ENCODE measurements at regions not wholly inside any gene's neighbourhood (a gene's known extent, or its start where the extent isn't known, plus 50 kb on each side); places are given as distances from the start of the nearest gene placed in this dataset.

GRCh38 chr4:177178246-177178645 is 131.4 kb upstream of the NEIL3 start:
- intact Hi-C loops (cut with DNase I): no loop called here
- DNase-seq: no peak
- H3K27ac ChIP-seq: no peak overlapping the region

DNA sequence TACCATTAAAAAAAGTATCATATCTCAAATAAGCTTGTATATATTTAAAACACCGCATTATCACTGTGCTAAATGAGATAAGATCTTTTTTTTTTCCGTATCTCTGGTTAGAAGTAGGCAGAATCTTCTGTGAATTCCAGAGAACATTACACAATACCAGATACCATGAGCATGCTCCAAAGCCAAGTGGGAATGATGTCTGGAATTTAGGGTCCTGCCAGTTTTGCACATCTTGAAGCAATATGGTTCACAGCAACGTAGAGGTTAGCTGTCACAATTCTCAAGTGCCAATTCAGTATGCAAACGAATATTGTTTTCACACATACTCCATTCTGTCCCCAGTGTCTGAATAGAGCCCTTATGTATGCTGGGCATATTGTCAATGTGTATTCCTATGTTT is 127.5 kb upstream of the NEIL3 start:
- no peak for ATAC-seq
- intact Hi-C loops (cut with DNase I): no loop called here
- Histone ChIP-seq H3K9me3 (no peaks in the 10 kb centered on the region), H3K27me3 (ENCODE audit: insufficient read depth in 3 of 3, low read length in 2 of 3) (no peaks in the 10 kb centered on the region), H3K4me1 (no peaks in the 10 kb centered on the region), H3K36me3 (ENCODE audit: insufficient read depth in 1 of 2, low read depth in 1 of 2) (no peaks in the 10 kb centered on the region), H3K27ac (no peak overlapping the region), H3K4me3 (no peak overlapping the region)
- 64 to 71% (median 69%) methylated on average over 4 of the region's 4 CpGs for WGBS, 3 donors
- TF ChIP-seq, protein P1, sequence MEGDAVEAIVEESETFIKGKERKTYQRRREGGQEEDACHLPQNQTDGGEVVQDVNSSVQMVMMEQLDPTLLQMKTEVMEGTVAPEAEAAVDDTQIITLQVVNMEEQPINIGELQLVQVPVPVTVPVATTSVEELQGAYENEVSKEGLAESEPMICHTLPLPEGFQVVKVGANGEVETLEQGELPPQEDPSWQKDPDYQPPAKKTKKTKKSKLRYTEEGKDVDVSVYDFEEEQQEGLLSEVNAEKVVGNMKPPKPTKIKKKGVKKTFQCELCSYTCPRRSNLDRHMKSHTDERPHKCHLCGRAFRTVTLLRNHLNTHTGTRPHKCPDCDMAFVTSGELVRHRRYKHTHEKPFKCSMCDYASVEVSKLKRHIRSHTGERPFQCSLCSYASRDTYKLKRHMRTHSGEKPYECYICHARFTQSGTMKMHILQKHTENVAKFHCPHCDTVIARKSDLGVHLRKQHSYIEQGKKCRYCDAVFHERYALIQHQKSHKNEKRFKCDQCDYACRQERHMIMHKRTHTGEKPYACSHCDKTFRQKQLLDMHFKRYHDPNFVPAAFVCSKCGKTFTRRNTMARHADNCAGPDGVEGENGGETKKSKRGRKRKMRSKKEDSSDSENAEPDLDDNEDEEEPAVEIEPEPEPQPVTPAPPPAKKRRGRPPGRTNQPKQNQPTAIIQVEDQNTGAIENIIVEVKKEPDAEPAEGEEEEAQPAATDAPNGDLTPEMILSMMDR (IDR thresholded peaks at IDR 0.05): no peak
- DNase-seq: no peak

More at GRCh38 chr4:177178246-177178645, 131.4 kb upstream of the NEIL3 start:
- Histone ChIP-seq H3K27me3 (ENCODE audit: insufficient read depth in 3 of 3, low read length in 2 of 3) (no peaks in the 10 kb centered on the region), H3K36me3 (ENCODE audit: insufficient read depth in 1 of 2, low read depth in 1 of 2) (no peaks in the 10 kb centered on the region), H3K9me3 (peaks cover 10% of the 10 kb centered on the region), H3K4me1 (no peaks in the 10 kb centered on the region), H3K4me3 (no peak overlapping the region)
- TF ChIP-seq, protein P1 (IDR thresholded peaks at IDR 0.05): no peak
- no peak for ATAC-seq
- 31 to 44% (median 33%) methylated on average over 1 of the region's 1 CpG for WGBS, 3 donors

- H3K4me3 ChIP-seq: no peak overlapping the region
- no peaks in the 10 kb centered on the region for H3K4me1 ChIP-seq
- H3K36me3 ChIP-seq (ENCODE audit: insufficient read depth in 1 of 2, low read depth in 1 of 2): no peaks in the 10 kb centered on the region
- ATAC-seq (no peak), DNase-seq (no peak)
- H3K27me3 ChIP-seq (ENCODE audit: insufficient read depth in 3 of 3, low read length in 2 of 3): no peaks in the 10 kb centered on the region
- 94 to 100% (median 96%) methylated on average over 1 of the region's 1 CpG for whole genome bisulfite sequencing, 3 donors
- intact Hi-C loops (cut with DNase I): no loop called here
- no peaks in the 10 kb centered on the region for H3K9me3 ChIP-seq
- H3K27ac ChIP-seq: no peak overlapping the region
- TF ChIP-seq, protein P1 (IDR thresholded peaks at IDR 0.05): no peak
Observed at GRCh38 chr4:177182728-177183127, 126.9 kb upstream of the NEIL3 start.

DNA sequence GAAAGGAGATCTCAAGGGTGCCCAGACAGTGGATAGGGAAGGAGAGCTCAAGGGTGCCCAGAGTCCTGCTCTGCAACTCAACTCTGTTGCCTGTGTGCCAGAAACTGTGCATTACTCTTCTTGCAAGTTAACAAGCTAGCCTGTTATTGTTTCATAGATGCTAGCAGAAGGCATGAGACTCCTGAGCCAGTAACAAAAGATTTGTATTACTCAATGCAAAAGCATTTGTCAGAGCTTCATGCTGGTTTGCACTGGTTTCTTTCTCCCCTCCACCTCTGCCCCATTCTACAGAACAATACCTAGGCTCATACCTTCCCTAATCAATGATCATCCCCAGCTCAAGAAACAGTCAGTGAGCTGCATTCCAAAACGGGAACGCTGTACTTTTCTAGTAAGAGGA is 124.5 kb upstream of the NEIL3 start:
- WGBS, 3 donors: 78 to 87% (median 78%) methylated on average over 2 of the region's 2 CpGs
- TF ChIP-seq, protein P1 (IDR thresholded peaks at IDR 0.05): no peak
- Histone ChIP-seq H3K4me1 (no peaks in the 10 kb centered on the region), H3K9me3 (no peaks in the 10 kb centered on the region), H3K36me3 (ENCODE audit: insufficient read depth in 1 of 2, low read depth in 1 of 2) (no peaks in the 10 kb centered on the region), H3K27me3 (ENCODE audit: insufficient read depth in 3 of 3, low read length in 2 of 3) (no peaks in the 10 kb centered on the region), H3K27ac (no peak overlapping the region), H3K4me3 (no peak overlapping the region)
- ATAC-seq: no peak
- intact Hi-C loops (cut with DNase I): no loop called here
- no peak for DNase-seq

GRCh38 chr4:177185579-177185978 is 124.1 kb upstream of the NEIL3 start:
- Histone ChIP-seq H3K27ac (no peak overlapping the region), H3K27me3 (ENCODE audit: insufficient read depth in 3 of 3, low read length in 2 of 3) (no peaks in the 10 kb centered on the region), H3K9me3 (no peaks in the 10 kb centered on the region), H3K4me1 (no peaks in the 10 kb centered on the region), H3K4me3 (no peak overlapping the region), H3K36me3 (ENCODE audit: insufficient read depth in 1 of 2, low read depth in 1 of 2) (no peaks in the 10 kb centered on the region)
- DNase-seq (no peak), ATAC-seq (no peak)
- 79 to 88% (median 83%) methylated on average over 2 of the region's 2 CpGs for WGBS, 3 donors
- intact Hi-C loops (cut with DNase I): no loop called here
- TF ChIP-seq, protein P1 (IDR thresholded peaks at IDR 0.05): no peak

All from psoas muscle (tissue), 7 donors.